ENCODE measurements at regions not wholly inside any gene's neighbourhood (a gene's known extent, or its start where the extent isn't known, plus 50 kb on each side); places are given as distances from the start of the nearest gene placed in this dataset.

GRCh38 chr11:96459751-96460150 is 69.9 kb downstream of the JRKL start:
- intact Hi-C loops (cut with micrococcal nuclease): loop anchor here (5.0 to 10.0 kb wide), 2 partner anchors 358 to 465 kb away; no protein-coding TSS in a partner anchor
- no peak for FAIRE-seq
- no peak for ATAC-seq

More at GRCh38 chr11:96459751-96460150, 69.9 kb downstream of the JRKL start:
- no peak overlapping the region for H3K9ac ChIP-seq (ENCODE audit: insufficient read depth in 1 of 2, low read depth in 2 of 2, low read length in 2 of 2)
- BruUV-seq (replicated peaks): no TSS peak
- in situ Hi-C loops (cut with MboI): loop anchor here (10.0 to 25.0 kb wide), 2 partner anchors 675 to 828 kb away; no protein-coding TSS in a partner anchor
- no peak overlapping the region for H3K4me2 ChIP-seq (ENCODE audit: insufficient read depth, low read length)
- DNase-seq (ENCODE audit: extremely low read depth in 1 of 4, low spot score in 3 of 4): no peak
- no peaks in the 10 kb centered on the region for H3K4me1 ChIP-seq (replicated peaks in 1 of 2; ENCODE audit: control insufficient read depth in 2 of 2, insufficient read depth in 2 of 2, low read length in 2 of 2)
- TF ChIP-seq ZNF584 (CRISPR knock-in tag; IDR thresholded peaks at IDR 0.05; ENCODE audit: low read depth) (no peak), MYBL2 (IDR thresholded peaks at IDR 0.05; ENCODE audit: low read depth) (no peak), MYBL2 (CRISPR knock-in tag; IDR thresholded peaks at IDR 0.05; ENCODE audit: borderline replicate concordance) (no peak), ZFP30 (CRISPR knock-in tag; IDR thresholded peaks at IDR 0.05; ENCODE audit: borderline replicate concordance) (no peak), RBBP5 (IDR thresholded peaks at IDR 0.05; ENCODE audit: borderline replicate concordance, insufficient read depth, low read length, poor library complexity, severe bottlenecking) (no peak), BRCA1 (IDR thresholded peaks at IDR 0.05) (no peak), BRCA1 (CRISPR knock-in tag; IDR thresholded peaks at IDR 0.05) (no peak), ZNF445 (CRISPR knock-in tag; IDR thresholded peaks at IDR 0.05; ENCODE audit: low read depth) (no peak), CEBPB (tag; IDR thresholded peaks at IDR 0.05) (no peak), HMGXB4 (CRISPR knock-in tag; IDR thresholded peaks at IDR 0.05) (no peak), ZNF57 (CRISPR knock-in tag; IDR thresholded peaks at IDR 0.05) (no peak), SIN3A (IDR thresholded peaks at IDR 0.05; ENCODE audit: borderline replicate concordance in 2 of 2, control insufficient read depth in 1 of 2, low read depth in 2 of 2, low read length in 2 of 2) (no peak)
- H3K9me3 ChIP-seq (replicated peaks; ENCODE audit: control insufficient read depth, insufficient read depth, low read depth, low read length): no peaks in the 10 kb centered on the region
- H4K20me1 ChIP-seq (replicated peaks; ENCODE audit: control insufficient read depth, insufficient read depth, low read length): no peaks in the 10 kb centered on the region
- no peaks in the 10 kb centered on the region for H3K36me3 ChIP-seq (ENCODE audit: control insufficient read depth, insufficient read depth, low read length)
- no peak overlapping the region for H2AFZ ChIP-seq (ENCODE audit: low read depth, low read length)
- ChIA-PET POLR2A (no interaction called here), CTCF (ENCODE audit: low intra/inter-chr PET ratio) (no interaction called here)
- H3K27me3 ChIP-seq (ENCODE audit: control insufficient read depth in 2 of 2, insufficient read depth in 2 of 2, low read length in 2 of 2): no peaks in the 10 kb centered on the region
- no peaks in the 10 kb centered on the region for H3K79me2 ChIP-seq (ENCODE audit: control insufficient read depth, insufficient read depth, low read length)
- H3K4me3 ChIP-seq: no peak overlapping the region
- H3K27ac ChIP-seq (ENCODE audit: extremely low read depth, low read depth, low read length): no peak overlapping the region
- H3K9me1 ChIP-seq (ENCODE audit: control insufficient read depth, insufficient read depth, low read length): no peaks in the 10 kb centered on the region
- WGBS (ENCODE audit: insufficient coverage, low coverage, missing lambda C conversion rate): 10% methylated on average over 3 of the region's 3 CpGs

All from K562 (cell line).